Endothelial cell of umbilical vein (primary cell): ENCODE measurements at regions not wholly inside any gene's neighbourhood (a gene's known extent, or its start where the extent isn't known, plus 50 kb on each side); places are given as distances from the start of the nearest gene placed in this dataset.

Experiments used
- BruUV-seq: library from RNA; stranded (reverse); fragments of 400-500 nt; replicated peaks from 2 replicates; lab custom pipeline; 2021; lab: Mats Ljungman, UMichigan
- CTCF ChIA-PET: fragments of 300-600, 350-600 bp; sonication (Branson Sonifier 250); formaldehyde crosslinking; loops from one replicate; lab custom pipeline; 2021; ENCODE audit warnings: antibody characterized with exemption, inconsistent platforms; lab: Charles Lee
- POLR2A ChIA-PET: fragments of 300-600, 350-600 bp; sonication (Branson Sonifier 250); formaldehyde crosslinking; loops from one replicate; lab custom pipeline; 2021; ENCODE audit warnings: antibody characterized with exemption, inconsistent platforms; lab: Charles Lee
- DNase-seq: peaks from one replicate; pipeline ENCODE4 v3.0.0-alpha.2; 2011; ENCODE audit warnings: low read depth, low spot score
- FAIRE-seq: peaks from 2 replicates; lab custom pipeline; 2011; peaks lifted over from hg19 to GRCh38; lab: Jason Lieb, UNC
- H2AFZ ChIP-seq: 2 replicates; pipeline ENCODE4 v1.6.0; 2012; ENCODE audit warnings: low read depth, low read length, control low read depth, inconsistent platforms
- H3K27ac ChIP-seq: 2 replicates; pipeline ENCODE4 v1.5.1; 2011; ENCODE audit warnings: low read depth, mild to moderate bottlenecking, control low read depth, low read length, moderate library complexity; ENCODE audit not compliant: insufficient read depth
- H3K27me3 ChIP-seq, 2 experiments: 2 replicates each; pipeline versions ENCODE4 v1.6.0 to v1.6.1; 2011; ENCODE audit warnings: low read length in 2 of 2, mixed read lengths in 1 of 2; ENCODE audit not compliant: control insufficient read depth in 2 of 2, insufficient read depth in 2 of 2
- H3K36me3 ChIP-seq, 2 experiments: 2 replicates in 1 of 2; 3 replicates in 1 of 2; pipeline ENCODE4 v1.5.1; 2011; ENCODE audit warnings: low read length in 2 of 2, mild to moderate bottlenecking in 1 of 2, moderate library complexity in 1 of 2; ENCODE audit not compliant: control insufficient read depth in 2 of 2, insufficient read depth in 2 of 2; ENCODE audit errors: extremely low read depth in 1 of 2
- H3K4me1 ChIP-seq: 3 replicates; pipeline ENCODE4 v1.5.1; 2011; ENCODE audit warnings: mild to moderate bottlenecking, low read length; ENCODE audit not compliant: control insufficient read depth, insufficient read depth; ENCODE audit errors: extremely low read depth
- H3K4me2 ChIP-seq: 2 replicates; pipeline ENCODE4 v1.6.1; 2011; ENCODE audit warnings: low read length, control low read depth, mixed read lengths; ENCODE audit not compliant: insufficient read depth
- H3K4me3 ChIP-seq, 3 experiments: fragments of 200-600 bp in 1 of 3; sonication (generic), shearing (Covaris generic) in 1 of 3; replicated peaks in 1 of 3; 2 replicates each; pipeline ENCODE4 v1.5.1; 2011 to 2016; ENCODE audit warnings: control low read depth in 3 of 3, low read length in 3 of 3, mild to moderate bottlenecking in 2 of 3, inconsistent platforms in 1 of 3, low read depth in 1 of 3, moderate library complexity in 1 of 3; ENCODE audit not compliant: insufficient read depth in 1 of 3
- H3K79me2 ChIP-seq: 2 replicates; pipeline ENCODE4 v1.6.0; 2012; ENCODE audit warnings: low read length, inconsistent platforms; ENCODE audit not compliant: control insufficient read depth, insufficient read depth
- H3K9ac ChIP-seq: replicated peaks from 2 replicates; pipeline ENCODE3; 2011; ENCODE audit warnings: low read length, control low read depth; ENCODE audit not compliant: insufficient read depth; ENCODE audit errors: extremely low read depth
- H3K9me1 ChIP-seq: replicated peaks from 3 replicates; pipeline ENCODE4 v1.6.0; 2011; ENCODE audit warnings: mild to moderate bottlenecking, low read length; ENCODE audit not compliant: control insufficient read depth, insufficient read depth; ENCODE audit errors: extremely low read depth
- H3K9me3 ChIP-seq: replicated peaks from 2 replicates; pipeline ENCODE4 v1.5.1; 2012; ENCODE audit warnings: low read length, inconsistent platforms; ENCODE audit not compliant: control insufficient read depth, insufficient read depth
- H4K20me1 ChIP-seq: replicated peaks from 2 replicates; pipeline ENCODE3; 2011; ENCODE audit warnings: mild to moderate bottlenecking, low read length; ENCODE audit not compliant: control insufficient read depth, insufficient read depth; ENCODE audit errors: extremely low read depth
- EZH2 ChIP-seq: IDR thresholded peaks from 2 replicates; pipeline ENCODE4 v1.6.1; 2012; ENCODE audit warnings: borderline replicate concordance, low read depth, mild to moderate bottlenecking, moderate library complexity, low read length, inconsistent platforms; ENCODE audit not compliant: severe bottlenecking
- FOS ChIP-seq: IDR thresholded peaks from 2 replicates; pipeline ENCODE4 v1.6.1; 2011; ENCODE audit warnings: mild to moderate bottlenecking, low read length, moderate library complexity, borderline replicate concordance; ENCODE audit not compliant: insufficient read depth
- GATA2 ChIP-seq: IDR thresholded peaks from 2 replicates; pipeline ENCODE4 v1.7.0; 2011; ENCODE audit warnings: low read depth, mild to moderate bottlenecking, moderate library complexity, mixed read lengths, low read length; ENCODE audit not compliant: insufficient read length, insufficient read depth
- JUN ChIP-seq: IDR thresholded peaks from 2 replicates; pipeline ENCODE4 v1.6.1; 2011; ENCODE audit warnings: borderline replicate concordance, low read depth; ENCODE audit not compliant: insufficient read length, insufficient read depth
- MYC ChIP-seq: IDR thresholded peaks from one replicate; pipeline ENCODE4 v1.6.1; 2011; ENCODE audit warnings: mild to moderate bottlenecking, low read depth, low read length
- POLR2A ChIP-seq: IDR thresholded peaks from 2 replicates; pipeline ENCODE4 v1.6.1; 2012; ENCODE audit warnings: low read depth, mild to moderate bottlenecking, control low read depth, low read length
- POLR2AphosphoS5 ChIP-seq: IDR thresholded peaks from 2 replicates; pipeline ENCODE4 v1.6.1; 2012; ENCODE audit warnings: low read depth, mild to moderate bottlenecking, control low read depth, low read length, moderate library complexity; ENCODE audit not compliant: insufficient read depth
- dilution Hi-C: fragments of 300-500 bp; cut with MboI; formaldehyde crosslinking; loops from one replicate; pipeline ENCODE4 v1.15.0; 2019; ENCODE audit warnings: low sequenced_read_pairs; ENCODE audit not compliant: extremely low pct_ligation_motif_present
- intact Hi-C: fragments of 100-400 bp; cut with micrococcal nuclease; formaldehyde crosslinking; loops from one replicate; pipeline ENCODE4 v1.10.0; 2022
- TF ChIP-seq, protein P1 (sequence below), 2 donors: IDR thresholded peaks; 1 replicate in 1 of 2; 2 replicates in 1 of 2; pipeline ENCODE4 v1.5.1; 2011; ENCODE audit warnings: low read length in 2 of 2, mild to moderate bottlenecking in 2 of 2, moderate library complexity in 2 of 2, control low read depth in 1 of 2, inconsistent platforms in 1 of 2, low read depth in 1 of 2; ENCODE audit not compliant: insufficient read depth in 1 of 2; ENCODE audit errors: extremely low read depth in 1 of 2
- TF ChIP-seq, protein P2 (sequence below): IDR thresholded peaks from 2 replicates; pipeline ENCODE4 v1.6.1; 2011; ENCODE audit not compliant: insufficient read depth, insufficient read length

DNA sequence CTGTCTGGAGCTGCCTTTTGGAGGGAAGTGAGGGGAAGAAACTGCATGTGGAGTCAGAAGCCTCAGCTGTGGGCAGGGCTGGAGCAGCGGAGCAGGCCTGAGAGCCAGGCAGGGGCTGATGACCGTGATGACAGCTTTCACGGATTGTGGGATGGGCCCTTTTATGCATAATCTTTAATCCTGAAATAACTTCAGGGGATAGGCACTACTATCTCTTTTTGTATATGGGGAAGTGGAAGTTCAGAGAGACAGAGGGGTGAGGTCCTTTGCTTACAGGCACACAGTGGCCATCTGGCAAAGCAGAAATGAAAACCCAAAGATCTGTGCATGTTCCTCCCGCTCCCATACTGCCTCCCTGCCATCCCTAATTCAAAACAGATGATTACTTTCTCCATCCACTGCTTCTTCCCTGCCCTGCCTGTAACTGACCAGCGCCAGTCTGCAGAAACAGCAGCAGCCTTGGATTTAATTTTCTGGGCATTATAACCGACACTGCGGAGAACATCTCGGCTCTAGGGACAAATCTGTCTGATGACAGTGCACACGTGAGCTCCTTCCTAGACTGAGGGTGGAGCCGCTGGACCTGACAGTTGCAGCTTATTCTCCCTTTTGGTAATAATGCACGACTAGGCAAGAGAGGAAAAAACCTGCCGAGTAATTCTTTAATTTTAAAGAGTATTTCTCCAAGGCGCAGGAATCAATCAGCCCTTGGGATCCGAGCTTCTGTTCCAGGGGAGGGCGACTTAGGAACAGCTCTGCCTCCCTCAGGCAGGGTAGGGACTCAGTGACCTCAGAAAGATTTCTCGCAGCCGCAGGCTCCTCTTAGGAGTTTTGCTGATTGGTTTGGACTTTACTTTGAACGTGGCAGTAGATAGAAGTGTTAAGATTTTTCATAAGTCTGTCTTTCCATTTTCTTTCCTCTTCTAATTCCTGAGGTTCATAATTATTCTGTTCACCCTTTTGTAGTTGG, 95.4 kb downstream of the UTP18 start:
- no peaks in the 10 kb centered on the region for H3K4me1 ChIP-seq
- TF ChIP-seq EZH2: no peak
- no peak for TF ChIP-seq MYC
- TF ChIP-seq JUN: no peak
- TF ChIP-seq, protein P1, sequence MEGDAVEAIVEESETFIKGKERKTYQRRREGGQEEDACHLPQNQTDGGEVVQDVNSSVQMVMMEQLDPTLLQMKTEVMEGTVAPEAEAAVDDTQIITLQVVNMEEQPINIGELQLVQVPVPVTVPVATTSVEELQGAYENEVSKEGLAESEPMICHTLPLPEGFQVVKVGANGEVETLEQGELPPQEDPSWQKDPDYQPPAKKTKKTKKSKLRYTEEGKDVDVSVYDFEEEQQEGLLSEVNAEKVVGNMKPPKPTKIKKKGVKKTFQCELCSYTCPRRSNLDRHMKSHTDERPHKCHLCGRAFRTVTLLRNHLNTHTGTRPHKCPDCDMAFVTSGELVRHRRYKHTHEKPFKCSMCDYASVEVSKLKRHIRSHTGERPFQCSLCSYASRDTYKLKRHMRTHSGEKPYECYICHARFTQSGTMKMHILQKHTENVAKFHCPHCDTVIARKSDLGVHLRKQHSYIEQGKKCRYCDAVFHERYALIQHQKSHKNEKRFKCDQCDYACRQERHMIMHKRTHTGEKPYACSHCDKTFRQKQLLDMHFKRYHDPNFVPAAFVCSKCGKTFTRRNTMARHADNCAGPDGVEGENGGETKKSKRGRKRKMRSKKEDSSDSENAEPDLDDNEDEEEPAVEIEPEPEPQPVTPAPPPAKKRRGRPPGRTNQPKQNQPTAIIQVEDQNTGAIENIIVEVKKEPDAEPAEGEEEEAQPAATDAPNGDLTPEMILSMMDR (IDR thresholded peaks at IDR 0.05; ENCODE audit: extremely low read depth in 1 of 2, insufficient read depth in 1 of 2, low read depth in 1 of 2, low read length in 2 of 2): no peak
- TF ChIP-seq FOS: no peak
- no peak for TF ChIP-seq POLR2A
- no peak for TF ChIP-seq GATA2
- TF ChIP-seq, protein P2, sequence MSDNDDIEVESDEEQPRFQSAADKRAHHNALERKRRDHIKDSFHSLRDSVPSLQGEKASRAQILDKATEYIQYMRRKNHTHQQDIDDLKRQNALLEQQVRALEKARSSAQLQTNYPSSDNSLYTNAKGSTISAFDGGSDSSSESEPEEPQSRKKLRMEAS: no peak
- TF ChIP-seq POLR2AphosphoS5: no peak
- H3K4me3 ChIP-seq: no peak overlapping the region
- CTCF ChIA-PET: no interaction called here
- H3K9me1 ChIP-seq: no peaks in the 10 kb centered on the region
- no peaks in the 10 kb centered on the region for H4K20me1 ChIP-seq
- H3K9me3 ChIP-seq: no peaks in the 10 kb centered on the region
- FAIRE-seq (no peak), DNase-seq (no peak)
- no peak overlapping the region for H3K4me2 ChIP-seq
- no peaks in the 10 kb centered on the region for H3K79me2 ChIP-seq
- no peak overlapping the region for H3K27ac ChIP-seq
- intact Hi-C loops: no loop called here
- no peaks in the 10 kb centered on the region for H3K36me3 ChIP-seq
- no peaks in the 10 kb centered on the region for H3K27me3 ChIP-seq
- POLR2A ChIA-PET: no interaction called here
- H2AFZ ChIP-seq: no peak overlapping the region
- no peak overlapping the region for H3K9ac ChIP-seq
- dilution Hi-C loops: no loop called here
- BruUV-seq: no TSS peak
